PC-3 (cell line): ENCODE measurements at regions not wholly inside any gene's neighbourhood (a gene's known extent, or its start where the extent isn't known, plus 50 kb on each side); places are given as distances from the start of the nearest gene placed in this dataset.

Experiments used
- ATAC-seq: fragments of 200-7000 bp; cut with Tn5 transposase; 2 replicates; pipeline ENCODE4 v1.9.1; 2020; ENCODE audit warnings: mild to moderate bottlenecking, moderate library complexity
- BruUV-seq: library from RNA; stranded (reverse); fragments of 400-500 nt; replicated peaks from 2 replicates; lab custom pipeline; 2021; lab: Mats Ljungman, UMichigan
- CTCF ChIA-PET: fragments of 300-600 bp; sonication (Branson Sonifier 250); formaldehyde crosslinking; loops from one replicate; lab custom pipeline; 2022; ENCODE audit warnings: antibody characterized with exemption; lab: Charles Lee
- POLR2A ChIA-PET: fragments of 300-600 bp; sonication (Branson Sonifier 250); formaldehyde crosslinking; loops from one replicate; lab custom pipeline; 2022; ENCODE audit warnings: antibody characterized with exemption; ENCODE audit not compliant: unreplicated experiment; lab: Charles Lee
- DNase-seq: peaks from one replicate; pipeline ENCODE4 v3.0.0-alpha.2; 2015
- H2AFZ ChIP-seq: fragments of 300-600 bp; sonication (generic); 2 replicates; pipeline ENCODE4 v1.6.0; 2016; ENCODE audit warnings: antibody characterized with exemption, low read length
- H3F3A ChIP-seq: fragments of 300-600 bp; sonication (generic); one replicate; pipeline ENCODE4 v1.6.0; 2017; ENCODE audit warnings: antibody characterized with exemption, low read length, control low read depth, mild to moderate bottlenecking; ENCODE audit not compliant: unreplicated experiment
- H3K27ac ChIP-seq: fragments of 300-600 bp; sonication (generic); 2 replicates; pipeline ENCODE4 v1.5.1; 2016; ENCODE audit warnings: mild to moderate bottlenecking, low read length
- H3K27me3 ChIP-seq: fragments of 300-600 bp; sonication (generic); 2 replicates; pipeline ENCODE4 v1.6.1; 2016; ENCODE audit warnings: low read length, mixed read lengths
- H3K36me3 ChIP-seq: fragments of 300-600 bp; sonication (generic); 2 replicates; pipeline ENCODE4 v1.6.1; 2016; ENCODE audit warnings: low read depth, mixed run types, low read length, mixed read lengths
- H3K4me1 ChIP-seq: fragments of 300-600 bp; sonication (generic); 2 replicates; pipeline ENCODE4 v1.5.1; 2016; ENCODE audit warnings: low read length; ENCODE audit not compliant: insufficient read depth
- H3K4me2 ChIP-seq: fragments of 300-600 bp; sonication (generic); 2 replicates; pipeline ENCODE4 v1.6.0; 2016; ENCODE audit warnings: low read length
- H3K4me3 ChIP-seq: fragments of 300-600 bp; sonication (generic); 2 replicates; pipeline ENCODE4 v1.5.1; 2016; ENCODE audit warnings: mild to moderate bottlenecking, low read length, mixed read lengths
- H3K79me2 ChIP-seq: fragments of 300-600 bp; sonication (generic); 2 replicates; pipeline ENCODE4 v1.6.1; 2017; ENCODE audit warnings: low read length, mixed read lengths
- H3K9ac ChIP-seq: fragments of 300-600 bp; sonication (generic); 2 replicates; pipeline ENCODE4 v1.6.0; 2016; ENCODE audit warnings: mild to moderate bottlenecking, low read length
- H3K9me2 ChIP-seq: fragments of 300-600 bp; sonication (generic); replicated peaks from 2 replicates; pipeline ENCODE4 v1.6.1; 2016; ENCODE audit warnings: mixed run types, low read length, mixed read lengths
- H3K9me3 ChIP-seq: fragments of 300-600 bp; sonication (generic); 2 replicates; pipeline ENCODE4 v1.6.1; 2016; ENCODE audit warnings: low read length, mixed read lengths
- H4K20me1 ChIP-seq: fragments of 300-600 bp; sonication (generic); 2 replicates; pipeline ENCODE4 v1.6.1; 2016; ENCODE audit warnings: low read length, mixed read lengths
- EZH2 ChIP-seq: fragments of 300-600 bp; sonication (generic); IDR thresholded peaks from one replicate; pipeline ENCODE4 v1.6.1; 2017; ENCODE audit warnings: antibody characterized with exemption, mild to moderate bottlenecking, low read length; ENCODE audit not compliant: unreplicated experiment
- EZH2phosphoT487 ChIP-seq: fragments of 300-600 bp; sonication (generic); IDR thresholded peaks from 2 replicates; pipeline ENCODE4 v1.6.1; 2018; ENCODE audit warnings: mild to moderate bottlenecking, antibody characterized with exemption, low read length, borderline replicate concordance
- intact Hi-C: fragments of 100-400 bp; cut with micrococcal nuclease; formaldehyde crosslinking; loops from 2 replicates; pipeline ENCODE4 v1.9.0; 2023
- TF ChIP-seq, protein P1 (sequence below): fragments of 300-600 bp; sonication (generic); conservative IDR thresholded peaks from 2 replicates; pipeline ENCODE4 v1.5.1; 2017; ENCODE audit warnings: antibody characterized with exemption, low read depth, mild to moderate bottlenecking, low read length

DNA sequence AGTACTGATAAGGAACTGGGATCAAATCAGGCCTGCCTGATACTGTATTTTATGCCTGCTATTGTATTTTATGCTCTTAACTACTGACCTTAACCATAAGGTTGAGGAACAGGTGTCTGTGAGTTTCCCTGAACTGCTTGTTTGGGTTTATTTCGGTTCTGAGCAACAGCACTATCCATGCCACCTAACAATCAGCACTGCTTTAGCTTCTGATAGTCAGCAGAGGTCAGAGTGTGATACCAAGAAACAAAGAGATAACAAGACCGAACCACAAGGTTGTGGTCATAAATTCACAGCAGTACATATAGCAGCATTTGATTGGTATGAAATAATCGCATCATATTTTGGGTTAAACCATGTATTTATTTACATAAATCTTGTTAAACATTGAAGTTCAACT is 362.2 kb downstream of the FGF13 start:
- H3K36me3 ChIP-seq = no peaks in the 10 kb centered on the region
- no peaks in the 10 kb centered on the region for H3K79me2 ChIP-seq
- no peaks in the 10 kb centered on the region for H3K9me3 ChIP-seq
- CTCF ChIA-PET = no interaction called here
- DNase-seq = no peak
- no peak for TF ChIP-seq EZH2phosphoT487
- TF ChIP-seq, protein P1, sequence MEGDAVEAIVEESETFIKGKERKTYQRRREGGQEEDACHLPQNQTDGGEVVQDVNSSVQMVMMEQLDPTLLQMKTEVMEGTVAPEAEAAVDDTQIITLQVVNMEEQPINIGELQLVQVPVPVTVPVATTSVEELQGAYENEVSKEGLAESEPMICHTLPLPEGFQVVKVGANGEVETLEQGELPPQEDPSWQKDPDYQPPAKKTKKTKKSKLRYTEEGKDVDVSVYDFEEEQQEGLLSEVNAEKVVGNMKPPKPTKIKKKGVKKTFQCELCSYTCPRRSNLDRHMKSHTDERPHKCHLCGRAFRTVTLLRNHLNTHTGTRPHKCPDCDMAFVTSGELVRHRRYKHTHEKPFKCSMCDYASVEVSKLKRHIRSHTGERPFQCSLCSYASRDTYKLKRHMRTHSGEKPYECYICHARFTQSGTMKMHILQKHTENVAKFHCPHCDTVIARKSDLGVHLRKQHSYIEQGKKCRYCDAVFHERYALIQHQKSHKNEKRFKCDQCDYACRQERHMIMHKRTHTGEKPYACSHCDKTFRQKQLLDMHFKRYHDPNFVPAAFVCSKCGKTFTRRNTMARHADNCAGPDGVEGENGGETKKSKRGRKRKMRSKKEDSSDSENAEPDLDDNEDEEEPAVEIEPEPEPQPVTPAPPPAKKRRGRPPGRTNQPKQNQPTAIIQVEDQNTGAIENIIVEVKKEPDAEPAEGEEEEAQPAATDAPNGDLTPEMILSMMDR = no peak
- no peak for TF ChIP-seq EZH2
- POLR2A ChIA-PET = no interaction called here
- intact Hi-C loops = no loop called here
- H3F3A ChIP-seq = no peaks in the 10 kb centered on the region
- BruUV-seq = no TSS peak
- H3K27ac ChIP-seq = no peak overlapping the region
- ATAC-seq = no peak
- no peak overlapping the region for H3K9ac ChIP-seq
- H3K4me3 ChIP-seq = no peak overlapping the region
- no peaks in the 10 kb centered on the region for H3K4me1 ChIP-seq
- H3K27me3 ChIP-seq = no peaks in the 10 kb centered on the region
- H3K4me2 ChIP-seq = no peak overlapping the region
- no peak overlapping the region for H2AFZ ChIP-seq
- H3K9me2 ChIP-seq = no peaks in the 10 kb centered on the region
- no peaks in the 10 kb centered on the region for H4K20me1 ChIP-seq

DNA sequence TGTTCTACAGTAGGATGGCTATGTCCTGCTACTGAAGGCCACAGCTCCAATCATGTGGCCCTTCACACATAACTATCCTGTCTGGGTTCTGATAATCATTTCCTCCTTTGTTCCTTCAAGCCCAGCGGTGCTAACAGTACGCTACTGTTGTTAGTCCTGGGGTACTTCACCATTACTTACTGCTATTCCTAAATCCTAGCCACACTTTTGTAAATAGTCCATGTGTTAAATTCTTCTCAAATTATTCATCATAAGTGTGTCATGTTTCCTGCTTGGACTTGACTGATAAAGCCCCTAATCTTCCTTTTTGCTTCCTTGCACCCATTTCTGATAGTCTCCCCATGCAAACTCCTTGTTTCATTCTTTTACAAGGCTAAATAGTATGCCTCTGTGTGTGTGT is 332.6 kb downstream of the FGF13 start:
- POLR2A ChIA-PET = no interaction called here
- TF ChIP-seq EZH2 = no peak
- TF ChIP-seq EZH2phosphoT487 = no peak
- TF ChIP-seq, protein P1 = no peak
- Histone ChIP-seq H3K79me2 (no peaks in the 10 kb centered on the region), H3K9ac (no peak overlapping the region), H3K9me2 (no peaks in the 10 kb centered on the region), H3K4me3 (no peak overlapping the region), H4K20me1 (no peaks in the 10 kb centered on the region), H3K4me2 (no peak overlapping the region), H3K4me1 (no peaks in the 10 kb centered on the region), H3K9me3 (no peaks in the 10 kb centered on the region), H3K27ac (no peak overlapping the region), H3K36me3 (no peaks in the 10 kb centered on the region), H3F3A (no peaks in the 10 kb centered on the region), H3K27me3 (no peaks in the 10 kb centered on the region), H2AFZ (no peak overlapping the region)
- no peak for DNase-seq
- intact Hi-C loops = no loop called here
- no TSS peak for BruUV-seq
- CTCF ChIA-PET = no interaction called here
- ATAC-seq = no peak

DNA sequence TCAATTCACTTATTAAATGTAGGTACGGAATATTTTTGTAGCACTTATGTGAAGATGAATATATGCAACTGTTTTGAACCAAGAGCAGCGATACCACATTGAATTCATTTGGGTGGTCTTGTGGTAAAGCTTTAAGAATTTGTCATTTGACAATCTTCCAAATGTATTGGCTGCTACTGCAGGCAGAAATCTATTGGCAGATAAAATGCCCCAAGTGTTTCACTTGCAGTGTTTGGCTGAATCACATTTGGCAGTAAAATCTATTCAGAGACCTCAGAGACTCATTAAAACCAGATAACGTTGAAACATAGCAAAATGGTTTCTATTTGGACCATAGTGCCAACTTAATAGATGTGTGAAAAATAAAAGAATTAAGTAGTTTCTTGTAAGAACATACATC is 303.4 kb downstream of the FGF13 start:
- H3K9ac ChIP-seq = no peak overlapping the region
- DNase-seq (no peak), ATAC-seq (no peak)
- TF ChIP-seq, protein P1 = no peak
- TF ChIP-seq EZH2 = no peak
- TF ChIP-seq EZH2phosphoT487 = no peak
- no peaks in the 10 kb centered on the region for H3K27me3 ChIP-seq
- BruUV-seq = no TSS peak
- no peaks in the 10 kb centered on the region for H3K79me2 ChIP-seq
- no peaks in the 10 kb centered on the region for H4K20me1 ChIP-seq
- no peaks in the 10 kb centered on the region for H3K36me3 ChIP-seq
- H3K9me3 ChIP-seq = no peaks in the 10 kb centered on the region
- H3F3A ChIP-seq = no peaks in the 10 kb centered on the region
- H2AFZ ChIP-seq = no peak overlapping the region
- no peak overlapping the region for H3K27ac ChIP-seq
- H3K9me2 ChIP-seq = no peaks in the 10 kb centered on the region
- CTCF ChIA-PET = no interaction called here
- intact Hi-C loops = no loop called here
- H3K4me3 ChIP-seq = no peak overlapping the region
- H3K4me2 ChIP-seq = no peak overlapping the region
- POLR2A ChIA-PET = no interaction called here
- H3K4me1 ChIP-seq = no peaks in the 10 kb centered on the region
